NCI-H2227 treated with DMSO at 0.1 percent for 48 hours (cell line): ENCODE measurements at regions not wholly inside any gene's neighbourhood (a gene's known extent, or its start where the extent isn't known, plus 50 kb on each side); places are given as distances from the start of the nearest gene placed in this dataset.

Source experiments
- DNase-seq: peaks from one replicate; lab custom pipeline; 2025; lab: John Stamatoyannopoulos, UW

GRCh38 chr20:6693178-6693807 lies 74.2 kb upstream of the BMP2 start:
- DNase-seq, result no peak

- DNase-seq, result no peak
These were observed 74.8 kb upstream of the BMP2 start for GRCh38 chr20:6692566-6693173.

GRCh38 chr20:6691516-6691915 lies 76.0 kb upstream of the BMP2 start:
- no peak for DNase-seq

GRCh38 chr20:6689339-6689973 lies 78.0 kb upstream of the BMP2 start:
- DNase-seq, result no peak

- DNase-seq, result no peak
These were observed 81.3 kb upstream of the BMP2 start for GRCh38 chr20:6686171-6686570.

- no peak for DNase-seq
These were observed 81.9 kb upstream of the BMP2 start for GRCh38 chr20:6685626-6686025.

- no peak for DNase-seq
These were observed 82.3 kb upstream of the BMP2 start for GRCh38 chr20:6685181-6685582.

GRCh38 chr20:6683021-6683977 lies 84.2 kb upstream of the BMP2 start:
- DNase-seq, result no peak

GRCh38 chr20:6680854-6681253 lies 86.6 kb upstream of the BMP2 start:
- DNase-seq, result no peak

- DNase-seq, result no peak
These were observed 87.0 kb upstream of the BMP2 start for GRCh38 chr20:6680441-6680840.

GRCh38 chr20:6679086-6679485 lies 88.4 kb upstream of the BMP2 start:
- DNase-seq, result no peak

GRCh38 chr20:6678101-6678500 lies 89.4 kb upstream of the BMP2 start:
- DNase-seq, result no peak

- DNase-seq, result no peak
These were observed 92.7 kb upstream of the BMP2 start for GRCh38 chr20:6674831-6675230.

GRCh38 chr20:6673071-6673470 lies 94.4 kb upstream of the BMP2 start:
- no peak for DNase-seq

GRCh38 chr20:6671829-6672228 lies 95.7 kb upstream of the BMP2 start:
- no peak for DNase-seq

- no peak for DNase-seq
These were observed 98.9 kb upstream of the BMP2 start for GRCh38 chr20:6668546-6668945.

GRCh38 chr20:6665621-6666355 lies 101.7 kb upstream of the BMP2 start:
- peak; percentile 26 for DNase-seq

GRCh38 chr20:6665161-6665560 lies 102.3 kb upstream of the BMP2 start:
- no peak for DNase-seq

- no peak for DNase-seq
These were observed 102.9 kb upstream of the BMP2 start for GRCh38 chr20:6664574-6664973.

- no peak for DNase-seq
These were observed 103.6 kb upstream of the BMP2 start for GRCh38 chr20:6663751-6664388.

GRCh38 chr20:6663104-6663503 lies 104.4 kb upstream of the BMP2 start:
- DNase-seq, result no peak
